ENCODE measurements at regions not wholly inside any gene's neighbourhood (a gene's known extent, or its start where the extent isn't known, plus 50 kb on each side); places are given as distances from the start of the nearest gene placed in this dataset.

- Histone ChIP-seq H3K4me2 (ENCODE audit: low read depth, low read length) (no peak overlapping the region), H3K4me3 (replicated peaks in 1 of 3; ENCODE audit: insufficient read depth in 1 of 3, low read depth in 2 of 3, low read length in 3 of 3) (no peak overlapping the region), H3K27me3 (ENCODE audit: control insufficient read depth in 1 of 2, insufficient read depth in 2 of 2, low read length in 2 of 2) (no peaks in the 10 kb centered on the region), H2AFZ (ENCODE audit: low read length) (no peak overlapping the region), H3K27ac (ENCODE audit: extremely low read length, insufficient read depth, low read length) (no peak overlapping the region), H3K9ac (ENCODE audit: insufficient read depth, low read depth, low read length) (no peak overlapping the region), H3K4me1 (ENCODE audit: insufficient read depth, low read length) (no peaks in the 10 kb centered on the region), H3K79me2 (ENCODE audit: insufficient read depth, low read length) (no peaks in the 10 kb centered on the region), H3K36me3 (replicated peaks in 1 of 2; ENCODE audit: control insufficient read depth in 1 of 2, insufficient read depth in 2 of 2, low read length in 2 of 2) (no peaks in the 10 kb centered on the region), H3K9me3 (ENCODE audit: low read length) (peaks cover 10% of the 10 kb centered on the region; the same call in 1 of the 2 replicates), H4K20me1 (ENCODE audit: insufficient read depth, low read length) (no peaks in the 10 kb centered on the region; the same call in 1 of the 2 replicates)
- intact Hi-C loops (cut with micrococcal nuclease; ENCODE audit: unreplicated experiment) = no loop called here
- BruUV-seq (replicated peaks) = no TSS peak
- CTCF ChIA-PET (ENCODE audit: low intra/inter-chr PET ratio, low total read pairs) = no interaction called here
- POLR2A ChIA-PET = no interaction called here
- in situ Hi-C loops (cut with HindIII; ENCODE audit: extremely low pct_ligation_motif_present, low pct_unique_long_range_greater_than_20kb) = loop anchor here (25.0 kb wide), 1 partner anchor 493 kb away; no protein-coding TSS in a partner anchor
- DNase-seq (ENCODE audit: low spot score) = no peak
- TF ChIP-seq NCOA2 (CRISPR knock-in tag; IDR thresholded peaks at IDR 0.05) (no peak), ZNF235 (CRISPR knock-in tag; IDR thresholded peaks at IDR 0.05; ENCODE audit: borderline replicate concordance) (no peak), SIX4 (CRISPR knock-in tag; IDR thresholded peaks at IDR 0.05) (no peak), RBAK (CRISPR knock-in tag; IDR thresholded peaks at IDR 0.05) (no peak), NFAT5 (CRISPR knock-in tag; IDR thresholded peaks at IDR 0.05) (no peak), ZSCAN12 (CRISPR knock-in tag; IDR thresholded peaks at IDR 0.05) (no peak)
- FAIRE-seq = no peak
- no peak for ATAC-seq
Measured at GRCh38 chr13:78105656-78106055, 187.0 kb upstream of the EDNRB start.

All from HepG2 (cell line).